AG04449 (cell line): ENCODE measurements at regions not wholly inside any gene's neighbourhood (a gene's known extent, or its start where the extent isn't known, plus 50 kb on each side); places are given as distances from the start of the nearest gene placed in this dataset.

Experiments used
- CTCF ChIA-PET: fragments of 350-600 bp; formaldehyde crosslinking; extraction: SDS; loops from one replicate; lab custom pipeline; 2021; ENCODE audit warnings: antibody characterized with exemption; lab: Yijun Ruan, JAX
- POLR2A ChIA-PET: fragments of 400-600, 350-600 bp; formaldehyde crosslinking; extraction: SDS; loops from one replicate; lab custom pipeline; 2020; ENCODE audit warnings: antibody characterized with exemption, inconsistent platforms; lab: Yijun Ruan, JAX
- DNase-seq: peaks from one replicate; pipeline ENCODE4 v3.0.0-alpha.2; 2010; ENCODE audit warnings: low read depth, low spot score
- H3K4me3 ChIP-seq: 2 replicates; pipeline ENCODE4 v1.5.1; 2011; ENCODE audit warnings: low read depth, mild to moderate bottlenecking, control low read depth, low read length
- TF ChIP-seq, protein P1 (sequence below): IDR thresholded peaks from one replicate; pipeline ENCODE4 v1.5.1; 2011; ENCODE audit warnings: mild to moderate bottlenecking, moderate library complexity, low read length, control low read depth, inconsistent platforms; ENCODE audit not compliant: insufficient read depth; ENCODE audit errors: missing control alignments

DNA sequence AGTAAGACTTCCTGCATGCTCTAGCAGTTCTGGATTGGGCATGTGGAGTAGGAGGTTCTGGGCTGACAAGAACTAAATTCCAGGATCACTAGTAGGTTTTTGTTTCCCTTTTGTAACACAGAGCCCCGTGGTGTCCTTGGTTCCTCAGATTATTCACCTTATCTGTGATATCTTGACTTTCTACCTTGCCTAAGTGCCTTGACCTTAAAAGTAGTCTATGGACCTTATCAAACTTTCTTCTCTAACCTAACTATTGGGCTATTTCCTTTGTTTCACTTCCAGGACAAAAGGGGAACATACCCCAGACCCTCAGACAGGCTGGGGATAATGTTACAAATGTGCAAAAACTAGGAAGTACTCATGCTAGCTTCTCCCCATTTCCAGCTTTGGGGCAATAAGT is 595.3 kb downstream of the PSAT1 start:
- TF ChIP-seq, protein P1, sequence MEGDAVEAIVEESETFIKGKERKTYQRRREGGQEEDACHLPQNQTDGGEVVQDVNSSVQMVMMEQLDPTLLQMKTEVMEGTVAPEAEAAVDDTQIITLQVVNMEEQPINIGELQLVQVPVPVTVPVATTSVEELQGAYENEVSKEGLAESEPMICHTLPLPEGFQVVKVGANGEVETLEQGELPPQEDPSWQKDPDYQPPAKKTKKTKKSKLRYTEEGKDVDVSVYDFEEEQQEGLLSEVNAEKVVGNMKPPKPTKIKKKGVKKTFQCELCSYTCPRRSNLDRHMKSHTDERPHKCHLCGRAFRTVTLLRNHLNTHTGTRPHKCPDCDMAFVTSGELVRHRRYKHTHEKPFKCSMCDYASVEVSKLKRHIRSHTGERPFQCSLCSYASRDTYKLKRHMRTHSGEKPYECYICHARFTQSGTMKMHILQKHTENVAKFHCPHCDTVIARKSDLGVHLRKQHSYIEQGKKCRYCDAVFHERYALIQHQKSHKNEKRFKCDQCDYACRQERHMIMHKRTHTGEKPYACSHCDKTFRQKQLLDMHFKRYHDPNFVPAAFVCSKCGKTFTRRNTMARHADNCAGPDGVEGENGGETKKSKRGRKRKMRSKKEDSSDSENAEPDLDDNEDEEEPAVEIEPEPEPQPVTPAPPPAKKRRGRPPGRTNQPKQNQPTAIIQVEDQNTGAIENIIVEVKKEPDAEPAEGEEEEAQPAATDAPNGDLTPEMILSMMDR: no peak
- CTCF ChIA-PET: interaction anchor here (1.1 kb wide), 1 partner anchor 9 kb away, joined by 3 read pairs; no protein-coding TSS in a partner anchor
- POLR2A ChIA-PET: interaction anchor here (1.3 kb wide), 1 partner anchor 92 kb away, joined by 4 read pairs; no protein-coding TSS in a partner anchor

DNA sequence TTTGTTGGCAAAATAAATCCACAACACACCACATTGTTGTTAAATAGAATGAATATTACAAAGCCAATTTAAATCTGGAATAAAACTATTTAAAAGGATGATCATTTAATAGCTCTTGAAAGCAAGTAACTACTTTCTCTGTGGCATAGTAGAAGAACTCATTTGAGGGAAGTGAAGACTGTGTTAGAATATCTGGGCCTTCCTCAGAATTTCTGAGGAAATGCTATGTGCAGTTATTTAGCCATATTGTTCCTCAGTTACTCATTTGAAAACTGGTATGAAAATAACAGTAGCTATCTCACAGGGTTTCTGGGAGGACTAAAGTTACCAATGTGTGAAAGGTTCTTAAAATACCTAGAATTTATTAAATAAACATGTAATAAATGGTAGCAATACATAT is 595.8 kb downstream of the PSAT1 start:
- DNase-seq: no peak
- ChIA-PET CTCF (interaction anchor here (1.1 kb wide), 1 partner anchor 10 kb away, joined by 3 read pairs; no protein-coding TSS in a partner anchor), POLR2A (no interaction called here)
- H3K4me3 ChIP-seq: no peak overlapping the region
- TF ChIP-seq, protein P1: no peak

More for the DNA sequence above, 595.3 kb downstream of the PSAT1 start:
- DNase-seq: no peak
- no peak overlapping the region for H3K4me3 ChIP-seq

DNA sequence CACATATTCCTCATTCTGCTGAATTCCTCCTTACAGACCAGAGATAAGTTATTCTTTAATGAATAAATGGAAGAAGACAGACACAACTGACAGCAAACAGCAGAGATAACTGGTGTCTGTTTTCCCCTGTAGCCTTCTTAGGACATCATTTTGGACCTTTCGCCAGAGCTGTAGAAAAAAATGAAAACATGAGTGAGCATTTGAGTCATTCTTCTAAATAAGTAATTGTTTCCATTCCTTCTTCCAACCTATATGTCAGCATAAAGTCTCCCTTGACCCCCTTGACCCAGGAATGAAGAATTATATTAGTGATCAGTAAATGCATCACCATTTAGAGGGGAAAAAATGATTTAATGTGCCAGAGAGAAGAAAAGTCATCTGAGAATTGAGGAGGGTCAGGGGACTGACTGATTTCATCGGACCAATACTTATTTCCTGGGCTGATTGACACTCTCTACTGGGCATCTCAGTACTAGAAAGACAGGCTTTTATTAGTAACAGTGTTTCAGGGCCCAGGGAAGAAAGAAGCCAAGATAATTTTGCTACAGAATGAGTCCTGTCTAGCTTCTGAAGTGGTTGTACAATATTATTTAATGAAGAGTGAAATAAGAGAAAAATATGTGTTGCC is 597.0 kb downstream of the PSAT1 start:
- DNase-seq: no peak
- ChIA-PET CTCF (no interaction called here), POLR2A (no interaction called here)
- H3K4me3 ChIP-seq: no peak overlapping the region
- TF ChIP-seq, protein P1: no peak

DNA sequence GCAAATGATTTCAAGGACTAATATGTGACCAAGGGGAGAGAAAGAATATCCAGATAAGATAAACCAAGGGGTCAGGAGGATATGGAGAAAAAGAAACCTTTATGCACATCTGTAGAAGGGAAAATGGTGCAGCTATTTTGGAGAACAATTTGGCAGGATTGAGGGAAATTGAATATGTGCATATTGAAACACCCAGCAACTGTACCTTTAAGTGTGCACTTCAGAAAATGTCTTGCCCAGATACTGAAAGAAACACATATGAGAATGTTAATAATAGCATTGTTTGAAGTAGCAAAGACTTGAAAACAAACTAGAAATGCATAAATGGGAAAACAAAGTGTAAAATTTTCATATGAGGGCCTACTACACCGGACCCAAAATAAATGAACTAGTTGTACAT is 599.6 kb downstream of the PSAT1 start:
- ChIA-PET POLR2A (no interaction called here), CTCF (no interaction called here)
- TF ChIP-seq, protein P1: no peak
- H3K4me3 ChIP-seq: no peak overlapping the region
- no peak for DNase-seq

DNA sequence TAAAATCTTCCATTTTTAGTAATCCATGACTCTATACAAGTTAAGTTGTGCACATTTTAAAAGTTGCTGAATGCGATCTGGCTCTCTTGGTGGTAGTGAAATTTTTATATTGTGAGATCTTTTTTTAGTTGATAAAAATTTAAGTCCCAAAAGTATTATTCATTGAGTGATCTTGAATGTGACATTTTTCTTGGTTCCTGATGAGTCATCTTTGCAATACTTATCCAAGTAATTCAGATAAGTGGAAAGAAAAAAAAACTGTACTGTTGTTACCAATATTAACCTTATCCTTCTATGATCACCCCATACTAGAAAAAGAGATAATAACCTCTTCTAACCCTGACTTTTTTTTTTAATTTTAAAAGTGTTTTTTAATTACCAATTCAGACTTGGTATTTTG is 601.3 kb downstream of the PSAT1 start:
- ChIA-PET CTCF (no interaction called here), POLR2A (no interaction called here)
- TF ChIP-seq, protein P1: no peak
- no peak for DNase-seq
- no peak overlapping the region for H3K4me3 ChIP-seq

DNA sequence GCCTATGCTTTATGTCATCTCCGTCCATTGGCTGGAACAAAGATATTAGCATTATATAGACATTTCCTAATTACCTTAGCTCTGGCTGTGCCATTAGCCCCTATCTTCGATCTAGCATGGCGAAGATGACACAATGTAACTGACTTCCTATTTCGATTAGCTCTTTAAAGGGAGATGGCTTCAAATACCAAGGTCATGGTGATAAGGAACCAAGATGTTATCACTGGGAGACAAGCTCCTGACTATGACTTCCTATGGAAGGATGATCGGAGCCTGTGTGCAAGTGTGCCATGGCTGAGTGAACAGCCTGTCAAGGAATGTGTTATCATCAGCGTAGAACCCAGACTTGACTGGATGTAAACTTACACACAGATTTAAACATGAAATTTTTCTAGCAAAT is 602.1 kb downstream of the PSAT1 start:
- POLR2A ChIA-PET: no interaction called here
- TF ChIP-seq, protein P1: no peak
- DNase-seq: no peak
- CTCF ChIA-PET: interaction anchor here (0.9 kb wide), 1 partner anchor 460 kb away, joined by 4 read pairs; no protein-coding TSS in a partner anchor
- no peak overlapping the region for H3K4me3 ChIP-seq
